GM12891 (cell line): ENCODE measurements at regions not wholly inside any gene's neighbourhood (a gene's known extent, or its start where the extent isn't known, plus 50 kb on each side); places are given as distances from the start of the nearest gene placed in this dataset.

Experiments used
- DNase-seq: peaks from one replicate; pipeline ENCODE4 v3.0.0; 2011; ENCODE audit warnings: low spot score; ENCODE audit not compliant: insufficient read length
- FAIRE-seq: peaks from 2 replicates; lab custom pipeline; 2011; peaks lifted over from hg19 to GRCh38; lab: Jason Lieb, UNC
- PAX5 ChIP-seq: IDR thresholded peaks from 2 replicates; pipeline ENCODE4 v1.6.1; 2011; ENCODE audit warnings: low read length, moderate library complexity, mild to moderate bottlenecking; ENCODE audit not compliant: insufficient read depth, severe bottlenecking
- POLR2A ChIP-seq: IDR thresholded peaks from 2 replicates; pipeline ENCODE4 v1.6.1; 2011; ENCODE audit warnings: low read depth, low read length, control low read depth
- POLR2AphosphoS5 ChIP-seq: IDR thresholded peaks from 2 replicates; pipeline ENCODE4 v1.6.1; 2011; ENCODE audit warnings: low read depth, low read length, control low read depth
- POU2F2 ChIP-seq: IDR thresholded peaks from 2 replicates; pipeline ENCODE4 v1.6.1; 2011; ENCODE audit warnings: low read depth, mild to moderate bottlenecking, control low read depth, low read length, moderate library complexity
- SPI1 ChIP-seq: IDR thresholded peaks from 2 replicates; pipeline ENCODE4 v1.6.1; 2011; ENCODE audit warnings: low read depth, low read length, control low read depth
- TAF1 ChIP-seq: IDR thresholded peaks from 2 replicates; pipeline ENCODE4 v1.6.1; 2011; ENCODE audit warnings: low read depth, low read length, control low read depth

DNA sequence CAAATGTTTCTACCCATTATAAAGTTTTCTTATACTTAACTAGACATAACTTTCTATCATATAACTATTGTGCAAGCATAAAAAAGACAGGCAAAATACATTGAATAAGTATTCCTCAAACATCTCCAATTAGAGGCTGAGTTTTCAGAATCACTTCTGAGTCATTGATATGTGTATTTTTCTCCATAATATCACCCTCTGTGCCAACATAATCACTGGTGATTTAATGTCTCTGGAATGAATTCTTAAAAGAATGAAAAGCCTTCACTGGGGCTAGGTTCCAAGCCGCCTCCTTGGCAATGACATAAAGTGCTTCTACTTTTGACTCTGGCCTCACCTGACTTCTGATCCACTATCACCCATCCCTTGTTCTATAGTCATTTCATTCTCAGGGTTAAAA lies 197.0 kb upstream of the E2F8 start:
- DNase-seq: no peak
- no peak for FAIRE-seq

DNA sequence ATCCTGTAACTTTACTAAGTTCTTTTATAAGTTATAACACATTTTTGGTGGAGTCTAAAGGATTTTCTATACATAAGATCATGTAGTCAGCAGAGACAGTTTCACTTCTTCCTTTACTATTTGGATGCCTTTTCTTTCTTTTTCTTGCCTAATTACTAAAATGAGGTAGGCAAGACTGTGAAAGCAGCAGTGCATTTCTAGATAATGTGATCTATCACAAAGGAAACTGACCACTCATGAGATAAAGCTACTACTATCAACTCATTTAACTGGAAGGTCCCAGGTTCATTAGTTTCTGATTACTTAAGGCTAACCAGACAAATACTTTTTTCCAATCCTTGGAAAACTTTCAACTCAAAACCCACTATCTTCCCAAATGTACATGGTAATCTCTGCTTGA lies 196.2 kb upstream of the E2F8 start:
- TF ChIP-seq POU2F2 (no peak), SPI1 (peak; percentile 82)
- FAIRE-seq (peak; percentile 72), DNase-seq (no peak)

More for the DNA sequence above, 197.0 kb upstream of the E2F8 start:
- no peak for TF ChIP-seq TAF1
- TF ChIP-seq POLR2AphosphoS5: no peak
- TF ChIP-seq SPI1: no peak
- TF ChIP-seq POU2F2: no peak
- TF ChIP-seq POLR2A: no peak
- TF ChIP-seq PAX5: no peak

DNA sequence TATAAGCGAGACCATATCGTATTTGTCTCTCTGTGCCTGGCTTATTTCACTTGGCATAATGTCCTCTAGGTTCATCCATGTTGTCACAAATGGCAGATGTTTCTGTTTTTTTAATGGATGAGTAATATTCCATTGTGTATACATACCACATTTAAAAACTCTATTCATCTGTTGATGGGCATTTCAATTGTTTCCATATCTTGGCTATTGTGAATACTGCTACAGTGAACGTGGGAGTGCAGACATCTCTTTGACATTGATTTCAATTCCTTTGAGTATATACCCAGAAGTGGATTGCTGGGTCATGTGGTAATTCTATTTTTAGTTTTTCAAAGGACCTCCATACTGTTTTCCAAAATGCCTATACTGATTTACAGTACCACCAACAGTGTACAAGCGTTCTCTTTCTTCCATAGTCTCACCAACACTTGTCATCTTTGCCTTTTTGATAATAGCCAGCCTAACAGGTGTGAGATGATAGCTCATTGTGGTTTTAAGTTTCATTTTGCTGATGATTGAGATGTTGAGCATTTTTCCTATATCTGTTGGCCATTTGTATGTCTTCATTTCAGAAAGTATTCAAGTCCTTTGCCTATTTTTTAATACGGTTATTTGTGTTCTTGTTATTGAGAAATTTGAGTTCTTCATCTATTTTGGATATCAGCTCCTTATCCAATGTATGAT lies 194.7 kb upstream of the E2F8 start:
- no peak for TF ChIP-seq POLR2A
- no peak for TF ChIP-seq TAF1
- no peak for TF ChIP-seq POLR2AphosphoS5
- FAIRE-seq (peak; percentile 76), DNase-seq (no peak)

DNA sequence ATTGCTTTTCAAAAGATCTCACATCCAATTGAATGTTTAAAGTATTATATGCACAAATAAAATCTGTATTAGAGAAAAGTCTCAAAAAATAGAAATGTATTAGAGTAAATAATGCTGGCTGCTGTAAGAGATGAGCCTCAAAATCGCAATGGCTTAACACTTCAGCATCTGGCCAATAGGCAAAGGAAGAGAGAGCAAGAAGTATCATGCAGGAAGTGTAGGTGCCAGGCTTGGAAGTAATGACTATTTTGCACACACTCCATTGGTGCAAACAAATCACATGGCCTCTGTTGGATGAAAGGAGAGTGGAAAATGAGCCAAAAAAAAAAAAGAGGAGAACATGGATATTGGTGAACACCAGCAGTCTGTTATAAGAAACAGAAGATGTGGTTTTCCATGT lies 193.0 kb upstream of the E2F8 start:
- no peak for DNase-seq
- FAIRE-seq: peak; percentile 88
- no peak for TF ChIP-seq POLR2A

DNA sequence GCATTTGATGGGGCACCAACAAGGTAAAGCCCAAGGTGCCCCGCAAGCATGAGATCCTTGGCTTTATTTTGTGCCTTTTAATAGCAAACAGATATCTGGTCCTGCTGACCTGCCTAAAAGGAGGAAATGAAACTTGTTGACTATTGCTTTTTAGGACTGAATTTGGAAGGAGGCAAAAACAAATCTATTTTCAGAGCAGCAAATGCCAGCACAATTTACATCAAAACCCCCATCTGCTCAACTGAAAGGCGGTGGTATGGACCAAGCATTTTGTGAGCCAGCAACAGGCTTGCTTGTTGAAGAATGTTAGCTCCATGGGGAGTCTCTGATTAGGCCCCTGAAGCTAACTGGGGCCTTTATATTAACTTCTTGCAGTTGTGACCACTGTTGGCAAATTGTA lies 192.6 kb upstream of the E2F8 start:
- DNase-seq: no peak
- FAIRE-seq: peak; percentile 95
- TF ChIP-seq POLR2AphosphoS5 (no peak), POLR2A (no peak), TAF1 (no peak), SPI1 (peak; percentile 99), POU2F2 (0 out of 2 replicates have a peak, but pooled peaks have one; percentile 33)

DNA sequence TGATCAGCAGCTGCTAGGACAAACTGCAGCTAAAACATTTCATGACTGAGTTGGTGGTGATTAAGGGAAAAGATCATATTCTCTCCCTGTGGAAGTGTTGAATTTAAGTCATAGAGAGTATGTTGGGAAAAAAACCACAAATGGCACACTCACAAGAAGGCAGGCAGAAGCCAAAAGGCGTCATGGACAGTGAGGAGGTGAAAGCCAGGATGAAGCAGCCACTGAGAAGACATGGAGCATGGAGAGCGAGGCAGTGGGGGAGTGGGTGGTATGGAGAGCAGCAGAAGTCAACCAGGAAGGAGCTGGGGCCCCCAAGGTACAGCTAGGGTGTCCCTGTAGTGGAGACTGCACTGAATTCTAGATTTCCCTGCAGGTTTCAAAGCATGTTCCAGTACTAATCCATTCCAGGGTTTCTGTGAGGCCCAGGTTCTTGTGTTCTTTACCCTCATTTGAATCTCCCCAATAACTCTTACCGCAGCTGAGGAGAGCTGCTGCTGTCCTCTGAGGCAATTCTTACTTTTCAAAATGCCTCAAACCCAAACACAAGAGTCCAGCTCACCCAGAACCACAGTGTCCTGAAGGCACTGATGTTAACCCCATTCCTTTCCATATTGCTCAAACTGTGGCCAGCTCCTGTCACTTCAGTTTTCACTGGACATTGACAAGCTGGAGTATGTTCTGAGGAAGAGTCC lies 191.8 kb upstream of the E2F8 start:
- TF ChIP-seq PAX5: no peak
- TF ChIP-seq POU2F2: 0 out of 2 replicates have a peak, but pooled peaks have one; percentile 57
- FAIRE-seq: no peak
- no peak for DNase-seq

DNA sequence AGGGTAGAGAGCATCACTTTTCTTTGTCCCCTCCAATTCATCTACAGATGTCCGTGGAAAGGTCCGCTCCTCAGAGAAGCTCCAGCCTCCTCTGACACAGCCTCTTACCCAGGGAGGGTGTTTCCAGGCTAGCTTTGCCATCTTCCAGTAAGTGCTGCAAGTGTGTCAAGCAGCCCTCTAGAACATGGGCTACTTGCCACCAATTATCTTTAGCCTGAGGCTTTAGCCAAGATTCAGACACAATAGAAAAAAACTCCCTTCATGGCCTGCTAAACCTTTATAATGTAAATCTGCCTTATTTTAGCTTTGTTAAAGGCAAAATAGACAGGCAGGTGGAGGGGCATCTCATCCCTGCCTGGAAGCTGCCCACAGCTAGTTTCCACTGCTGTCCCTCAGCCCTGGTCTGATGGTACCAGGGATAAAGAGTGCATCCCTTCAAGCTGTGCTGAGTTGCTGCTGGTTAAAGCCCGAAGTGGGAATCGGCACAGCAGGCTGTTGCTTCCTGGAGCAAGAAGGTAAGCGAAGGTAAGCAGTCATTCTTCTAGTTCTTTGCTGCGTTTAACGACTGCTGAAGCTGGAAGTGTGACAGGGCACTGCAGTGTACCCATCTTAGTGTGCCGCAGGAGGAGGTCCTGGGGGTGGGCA lies 190.1 kb upstream of the E2F8 start:
- DNase-seq (no peak), FAIRE-seq (peak; percentile 68)
- no peak for TF ChIP-seq TAF1
- TF ChIP-seq POLR2AphosphoS5: no peak
- no peak for TF ChIP-seq POLR2A
- no peak for TF ChIP-seq SPI1
- TF ChIP-seq POU2F2: no peak
- TF ChIP-seq PAX5: no peak

DNA sequence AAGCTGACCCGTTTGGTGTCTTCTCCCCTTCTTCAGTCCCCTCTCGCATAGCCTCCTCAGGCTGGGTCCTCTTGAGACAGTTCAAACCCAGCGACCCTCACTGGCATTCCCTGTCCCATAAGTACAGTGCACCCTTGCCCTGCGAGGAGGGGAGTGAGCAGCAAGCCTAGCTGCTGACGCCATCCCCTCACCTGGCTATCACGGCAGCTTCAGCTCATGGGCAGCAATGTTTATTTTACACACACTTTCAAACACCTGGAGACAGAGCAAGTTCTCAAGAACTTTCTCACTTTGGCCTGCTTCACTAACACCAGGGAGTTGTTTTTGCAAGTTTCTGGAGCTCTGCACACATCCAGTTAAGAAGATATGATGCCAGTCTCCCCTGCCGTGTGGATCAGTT lies 189.6 kb upstream of the E2F8 start:
- no peak for DNase-seq
- no peak for FAIRE-seq
- TF ChIP-seq SPI1: no peak
- TF ChIP-seq POU2F2: no peak
- no peak for TF ChIP-seq TAF1
- no peak for TF ChIP-seq PAX5
- TF ChIP-seq POLR2A: no peak
- TF ChIP-seq POLR2AphosphoS5: no peak

DNA sequence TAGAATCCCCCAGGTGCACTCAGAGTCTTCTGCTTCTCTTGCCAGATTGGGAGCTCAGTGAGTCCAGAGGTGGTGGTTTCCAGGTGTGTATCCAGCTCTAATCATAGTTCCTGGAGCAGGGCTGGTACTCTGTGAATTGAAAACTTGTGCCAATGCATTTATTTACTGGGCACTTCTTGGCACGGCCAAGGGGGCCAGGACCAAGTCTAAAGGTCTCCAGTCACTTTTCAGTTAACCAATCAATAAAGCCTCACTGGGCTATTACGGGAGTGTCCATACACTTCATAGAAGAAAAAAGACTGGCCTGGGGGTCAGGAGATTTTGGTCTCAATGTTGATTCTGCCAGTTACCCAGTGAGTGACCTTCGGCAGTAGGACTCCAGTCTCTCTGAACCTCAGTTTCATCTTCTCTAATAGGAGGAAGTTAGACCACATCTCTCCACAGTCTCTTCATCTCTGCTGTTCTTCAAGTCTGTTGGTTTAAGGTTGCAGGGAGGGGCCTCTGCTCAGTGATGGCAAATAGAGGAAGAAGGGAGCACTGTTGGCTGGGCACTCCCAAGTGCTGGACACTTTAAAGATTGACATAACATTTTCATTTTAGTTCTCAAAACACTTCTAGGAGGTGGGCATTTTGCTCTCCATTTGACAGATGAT lies 188.5 kb upstream of the E2F8 start:
- no peak for TF ChIP-seq TAF1
- no peak for DNase-seq
- FAIRE-seq: no peak

DNA sequence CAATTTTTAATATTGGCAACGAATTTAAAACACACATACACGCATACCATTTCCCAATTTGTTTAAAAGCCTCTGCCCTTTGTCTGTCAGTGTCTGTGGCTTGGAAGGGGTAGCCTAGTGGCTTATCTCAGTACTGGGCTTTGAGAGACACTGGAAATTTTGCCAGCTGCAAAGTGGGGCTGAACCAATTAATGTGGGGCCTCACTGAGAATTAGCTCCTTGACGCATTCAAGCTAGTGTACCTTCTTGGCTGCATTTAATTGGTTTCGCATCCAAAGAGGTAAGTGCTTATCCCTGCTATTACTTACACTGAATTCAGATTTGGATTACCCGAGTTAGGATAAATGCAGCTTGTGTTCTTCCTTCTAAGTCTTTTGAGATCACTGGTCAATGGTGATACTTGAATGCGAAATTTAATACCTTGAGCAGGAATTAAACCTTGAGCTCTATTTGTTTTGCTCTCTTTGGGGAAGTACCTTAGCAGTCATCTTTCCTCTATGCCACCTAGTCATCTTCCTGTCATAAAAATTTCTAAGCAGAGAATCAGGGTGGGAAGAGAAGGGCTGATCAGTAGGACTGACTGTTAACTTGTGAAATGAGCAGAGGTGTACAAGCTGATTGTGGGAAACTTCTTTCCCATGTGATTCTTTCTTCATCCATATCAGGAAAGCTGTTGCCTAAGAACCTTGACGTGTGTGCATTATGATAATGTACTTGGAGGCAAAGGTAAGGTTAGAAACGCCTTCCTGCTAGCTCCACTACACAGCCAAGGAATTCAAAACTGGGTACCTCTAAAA lies 187.7 kb upstream of the E2F8 start:
- DNase-seq (no peak), FAIRE-seq (peak; percentile 81)
- TF ChIP-seq PAX5 (no peak), SPI1 (no peak)
